HepG2 (cell line): ENCODE measurements at regions not wholly inside any gene's neighbourhood (a gene's known extent, or its start where the extent isn't known, plus 50 kb on each side); places are given as distances from the start of the nearest gene placed in this dataset.

Source experiments
- CTCF ChIP-seq: sonication (generic); formaldehyde crosslinking; IDR thresholded peaks from 2 replicates; pipeline ENCODE4 v1.5.0; 2020; ENCODE audit warnings: mild to moderate bottlenecking, missing genetic modification reagents, moderate library complexity
- POLR2AphosphoS2 ChIP-seq: IDR thresholded peaks from 2 replicates; pipeline ENCODE4 v1.6.1; 2011; ENCODE audit warnings: low read depth, low read length, improper control_type of control experiment

GRCh38 chr13:104408733-104409132 lies 1342.5 kb upstream of the SLC10A2 start:
- no peak for TF ChIP-seq CTCF (CRISPR knock-in tag)
- no peak for TF ChIP-seq POLR2AphosphoS2
